K562 (cell line): ENCODE measurements at regions not wholly inside any gene's neighbourhood (a gene's known extent, or its start where the extent isn't known, plus 50 kb on each side); places are given as distances from the start of the nearest gene placed in this dataset.

Experiments used
- ATAC-seq: fragments of 200-7000 bp; cut with Tn5 transposase; 3 replicates; pipeline ENCODE4 v1.9.1; 2020; ENCODE audit warnings: moderate library complexity
- BruUV-seq: library from RNA; stranded (reverse); fragments of 400-500 nt; replicated peaks from 2 replicates; lab custom pipeline; 2021; lab: Mats Ljungman, UMichigan
- CTCF ChIA-PET: fragments of 300-600 bp; formaldehyde crosslinking; extraction: SDS; loops from one replicate; lab custom pipeline; 2021; ENCODE audit warnings: low intra/inter-chr PET ratio; lab: Yijun Ruan, JAX
- POLR2A ChIA-PET: fragments of 300-600, 350-650 bp; sonication (Branson Sonifier 250); formaldehyde crosslinking; extraction: SDS; loops from one replicate; lab custom pipeline; 2021; ENCODE audit warnings: antibody characterized with exemption, inconsistent platforms; lab: Yijun Ruan, JAX
- DNase-seq, 4 experiments: peaks; one replicate each; pipeline versions ENCODE4 v3.0.0 to v3.0.0-alpha.2; 2011 to 2018; ENCODE audit warnings: low spot score in 3 of 4, mixed read lengths in 3 of 4; ENCODE audit errors: extremely low read depth in 1 of 4
- FAIRE-seq: peaks from 2 replicates; lab custom pipeline; 2011; peaks lifted over from hg19 to GRCh38; lab: Jason Lieb, UNC
- H2AFZ ChIP-seq: 2 replicates; pipeline ENCODE4 v1.6.0; 2011; ENCODE audit warnings: low read depth, low read length, control low read depth, inconsistent platforms
- H3K27ac ChIP-seq: fragments of 200-600 bp; 3 replicates; pipeline ENCODE4 v1.8.0; 2011; ENCODE audit warnings: low read depth, mild to moderate bottlenecking, control low read depth, inconsistent platforms, low read length, moderate library complexity, mixed read lengths; ENCODE audit errors: extremely low read depth
- H3K27me3 ChIP-seq, 2 experiments: fragments of 300-600 bp in 1 of 2; 2 replicates in 1 of 2; 3 replicates in 1 of 2; pipeline versions ENCODE4 v1.6.0 to v1.8.0; 2011; ENCODE audit warnings: inconsistent platforms in 2 of 2, low read length in 2 of 2, mild to moderate bottlenecking in 1 of 2, mixed read lengths in 1 of 2, moderate library complexity in 1 of 2; ENCODE audit not compliant: control insufficient read depth in 2 of 2, insufficient read depth in 2 of 2
- H3K36me3 ChIP-seq: fragments of 300-600 bp; 3 replicates; pipeline ENCODE4 v1.8.0; 2011; ENCODE audit warnings: mild to moderate bottlenecking, low read length, inconsistent platforms; ENCODE audit not compliant: control insufficient read depth, insufficient read depth
- H3K4me1 ChIP-seq, 2 experiments: fragments of 200-600 bp in 1 of 2; replicated peaks in 1 of 2; 2 replicates in 1 of 2; 3 replicates in 1 of 2; pipeline versions ENCODE4 v1.5.1 to v1.8.0; 2011; ENCODE audit warnings: inconsistent platforms in 2 of 2, low read length in 2 of 2, mild to moderate bottlenecking in 1 of 2, mixed read lengths in 1 of 2, moderate library complexity in 1 of 2; ENCODE audit not compliant: control insufficient read depth in 2 of 2, insufficient read depth in 2 of 2
- H3K4me2 ChIP-seq: 2 replicates; pipeline ENCODE4 v1.6.1; 2011; ENCODE audit warnings: low read length, control low read depth, inconsistent platforms, mixed read lengths; ENCODE audit not compliant: insufficient read depth
- H3K4me3 ChIP-seq: fragments of 200-600 bp; sonication (generic), shearing (Covaris generic); 2 replicates; pipeline ENCODE4 v1.5.1; 2016; ENCODE audit warnings: control low read depth, inconsistent platforms
- H3K79me2 ChIP-seq: fragments of 200-600 bp; 3 replicates; pipeline ENCODE4 v1.8.0; 2011; ENCODE audit warnings: low read length, inconsistent platforms; ENCODE audit not compliant: control insufficient read depth, insufficient read depth
- H3K9ac ChIP-seq, 2 experiments: 2 replicates each; pipeline versions ENCODE4 v1.6.0 to v1.6.1; 2011; ENCODE audit warnings: low read depth in 2 of 2, low read length in 2 of 2, control low read depth in 1 of 2, inconsistent platforms in 1 of 2, mild to moderate bottlenecking in 1 of 2, mixed read lengths in 1 of 2; ENCODE audit not compliant: insufficient read depth in 1 of 2
- H3K9me1 ChIP-seq: one replicate; pipeline ENCODE4 v1.6.0; 2011; ENCODE audit warnings: inconsistent platforms, mild to moderate bottlenecking, low read length, moderate library complexity; ENCODE audit not compliant: control insufficient read depth, insufficient read depth
- H3K9me3 ChIP-seq: replicated peaks from 2 replicates; pipeline ENCODE4 v1.5.1; 2011; ENCODE audit warnings: low read depth, low read length, inconsistent platforms; ENCODE audit not compliant: control insufficient read depth, insufficient read depth
- H4K20me1 ChIP-seq: replicated peaks from 2 replicates; pipeline ENCODE4 v1.6.1; 2011; ENCODE audit warnings: low read length, inconsistent platforms, mixed read lengths; ENCODE audit not compliant: control insufficient read depth, insufficient read depth
- CCAR2 ChIP-seq: fragments of 200-400 bp; formaldehyde crosslinking; IDR thresholded peaks from 2 replicates; pipeline ENCODE4 v1.6.1; 2017; ENCODE audit warnings: mild to moderate bottlenecking, low read depth, low read length
- DIDO1 ChIP-seq: fragments of 450-650 bp; IDR thresholded peaks from 2 replicates; pipeline ENCODE4 v1.6.1; 2016; ENCODE audit warnings: low read depth, missing biosample characterization, missing genetic modification characterization
- GATAD2A ChIP-seq: fragments of 450-650 bp; IDR thresholded peaks from 2 replicates; pipeline ENCODE4 v1.6.1; 2017
- MECOM ChIP-seq: fragments of 250-450 bp; sonication (Bioruptor Pico); IDR thresholded peaks from 2 replicates; pipeline ENCODE4 v1.8.0; 2022; ENCODE audit warnings: inconsistent platforms
- RBBP5 ChIP-seq: fragments of 200-600 bp; sonication (generic); IDR thresholded peaks from 2 replicates; pipeline ENCODE4 v1.6.1; 2012; ENCODE audit warnings: borderline replicate concordance, mild to moderate bottlenecking, low read length, control low read depth, inconsistent platforms; ENCODE audit not compliant: insufficient read depth, poor library complexity, severe bottlenecking
- SMARCC2 ChIP-seq: fragments of 450-650 bp; IDR thresholded peaks from 2 replicates; pipeline ENCODE4 v1.6.1; 2017; ENCODE audit warnings: antibody characterized with exemption, moderate library complexity, mild to moderate bottlenecking, low read depth
- ZNF77 ChIP-seq: fragments of 250-450 bp; sonication (Bioruptor Pico); IDR thresholded peaks from 2 replicates; pipeline ENCODE4 v1.5.0; 2020
- WGBS: fragments of 100-300 bp; shearing (Covaris generic); methylation state at CpG from one replicate; pipeline ENCODE4 v1.1.6; 2016; ENCODE audit warnings: low coverage, mixed read lengths; ENCODE audit not compliant: insufficient coverage; ENCODE audit errors: missing lambda C conversion rate; 5-methylcytosine and 5-hydroxymethylcytosine counted together
- in situ Hi-C: fragments of 300-500 bp; cut with MboI; formaldehyde crosslinking; loops from 4 replicates; pipeline ENCODE4 v1.15.0; 2018; ENCODE audit warnings: inconsistent platforms, mixed read lengths
- intact Hi-C: fragments of 100-400 bp; cut with micrococcal nuclease; formaldehyde crosslinking; loops from 2 replicates; pipeline ENCODE4 v1.14.2; 2022

DNA sequence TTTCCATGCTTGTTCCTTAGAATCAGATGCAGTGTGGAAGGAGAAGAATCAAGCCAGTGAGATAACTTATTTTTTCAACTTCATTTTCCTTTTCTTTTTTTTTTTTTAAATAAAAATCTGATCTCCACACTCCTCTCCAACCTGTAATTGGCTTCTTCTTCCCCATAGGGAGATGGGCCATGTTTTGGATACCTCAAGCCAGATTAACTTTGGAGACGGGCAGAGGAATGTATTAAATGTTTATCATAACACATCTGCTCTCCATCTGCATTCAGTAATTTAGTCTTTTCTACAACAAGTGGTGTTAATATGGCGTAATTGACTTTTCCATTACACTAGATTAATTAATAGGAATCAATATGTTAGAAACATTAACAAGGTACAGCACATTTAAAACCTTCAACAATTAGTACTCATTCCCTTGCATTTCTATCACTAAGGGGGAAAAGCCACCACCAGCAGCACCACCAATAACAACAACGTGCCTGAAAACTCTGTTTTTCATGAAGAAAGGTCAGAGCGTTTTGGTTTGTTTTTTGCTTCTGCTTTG, 244.1 kb downstream of the MYCN start:
- ATAC-seq: no peak
- Histone ChIP-seq H2AFZ (no peak overlapping the region), H3K27ac (no peak overlapping the region), H3K4me3 (no peak overlapping the region), H3K27me3 (peaks cover 0 to 26% of the 10 kb centered on the region in 2 experiments; a peak in 2 of 5 replicates), H3K79me2 (no peaks in the 10 kb centered on the region), H3K36me3 (no peaks in the 10 kb centered on the region), H4K20me1 (no peaks in the 10 kb centered on the region), H3K4me1 (no peaks in the 10 kb centered on the region)
- intact Hi-C loops: no loop called here
- CTCF ChIA-PET: no interaction called here
- no TSS peak for BruUV-seq
- POLR2A ChIA-PET: interaction anchor here (0.6 kb wide), 1 partner anchor 12 kb away, joined by 3 read pairs; no protein-coding TSS in a partner anchor
- FAIRE-seq: no peak
- WGBS: 0% methylated on average over 4 of the region's 4 CpGs
- no peak for TF ChIP-seq SMARCC2
- TF ChIP-seq, all 486 proteins: peak for 0
- no peaks in the 10 kb centered on the region for H3K9me1 ChIP-seq
- H3K9me3 ChIP-seq: no peaks in the 10 kb centered on the region
- H3K9ac ChIP-seq: no peak overlapping the region
- DNase-seq: no peak
- in situ Hi-C loops: no loop called here
- no peak overlapping the region for H3K4me2 ChIP-seq

DNA sequence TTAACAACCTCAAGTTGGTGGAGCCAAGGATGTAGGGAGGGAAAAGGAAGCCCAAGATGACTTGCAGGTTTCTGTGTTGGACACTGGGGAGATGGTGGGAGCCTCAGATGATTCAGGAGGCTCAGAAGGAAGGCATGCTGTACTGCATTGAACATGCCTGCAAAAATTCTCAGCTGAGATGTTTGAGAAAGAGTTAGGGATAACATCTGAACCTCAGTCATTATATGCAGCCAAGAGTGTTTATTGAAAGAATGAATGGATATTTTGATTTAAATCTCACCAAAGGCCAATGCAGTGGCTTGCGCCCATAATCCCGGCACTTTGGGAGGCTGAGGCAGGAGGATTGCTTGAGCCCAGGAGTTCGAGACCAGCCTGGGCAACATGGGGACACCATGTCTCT, 243.0 kb downstream of the MYCN start:
- Histone ChIP-seq H3K4me3 (no peak overlapping the region), H3K27ac (no peak overlapping the region), H3K9me3 (no peaks in the 10 kb centered on the region), H3K4me2 (no peak overlapping the region), H4K20me1 (no peaks in the 10 kb centered on the region), H3K27me3 (peaks cover 0 to 27% of the 10 kb centered on the region in 2 experiments; a peak in 2 of 5 replicates), H3K4me1 (no peaks in the 10 kb centered on the region), H3K9ac (no peak overlapping the region), H3K9me1 (no peaks in the 10 kb centered on the region), H3K79me2 (no peaks in the 10 kb centered on the region), H2AFZ (no peak overlapping the region), H3K36me3 (no peaks in the 10 kb centered on the region)
- no peak for FAIRE-seq
- CTCF ChIA-PET: no interaction called here
- 3% methylated on average over 3 of the region's 3 CpGs for WGBS
- no TSS peak for BruUV-seq
- DNase-seq: no peak
- intact Hi-C loops: no loop called here
- in situ Hi-C loops: no loop called here
- no peak for ATAC-seq
- POLR2A ChIA-PET: no interaction called here
- TF ChIP-seq RBBP5 (no peak), GATAD2A (no peak), MECOM (CRISPR knock-in tag) (no peak), CCAR2 (no peak), DIDO1 (tag) (no peak), ZNF77 (CRISPR knock-in tag) (no peak)
